ENCODE measurements at regions not wholly inside any gene's neighbourhood (a gene's known extent, or its start where the extent isn't known, plus 50 kb on each side); places are given as distances from the start of the nearest gene placed in this dataset.

- TF ChIP-seq CTCF (IDR thresholded peaks at IDR 0.05), result no peak
- no peak for TF ChIP-seq POLR2A (IDR thresholded peaks at IDR 0.05)
These were observed 55.5 kb upstream of the PARP11 start for GRCh38 chr12:3928538-3929184.

Measured in uterus (tissue), 2 donors.